ENCODE measurements at regions not wholly inside any gene's neighbourhood (a gene's known extent, or its start where the extent isn't known, plus 50 kb on each side); places are given as distances from the start of the nearest gene placed in this dataset.

- no peak for TF ChIP-seq CTCF (IDR thresholded peaks at IDR 0.05; ENCODE audit: borderline replicate concordance, extremely low read depth, low read length, poor library complexity, severe bottlenecking)
- no peak for TF ChIP-seq EZH2 (IDR thresholded peaks at IDR 0.05; ENCODE audit: borderline replicate concordance, low read depth, low read length, severe bottlenecking)
These were observed 328.7 kb downstream of the ZNF621 start for GRCh38 chr3:40853474-40853873.

Measured in DND-41 (cell line).